Activated CD8-positive, alpha-beta memory T cell treated with anti-CD3 and anti-CD28 coated beads, Interleukin-2, amount 10 ng/mL, durations not matched to agents 7 days and 5 days (primary cell): ENCODE measurements at regions not wholly inside any gene's neighbourhood (a gene's known extent, or its start where the extent isn't known, plus 50 kb on each side); places are given as distances from the start of the nearest gene placed in this dataset.

Experiments
- ATAC-seq: fragments of 150-1000 bp; cut with Tn5 transposase; one replicate; pipeline ENCODE4 v1.10.0; 2021; ENCODE audit warnings: moderate library complexity
- CTCF ChIA-PET: fragments of 350-600 bp; sonication (Branson Sonifier 250); formaldehyde crosslinking; loops from one replicate; lab custom pipeline; 2021; ENCODE audit warnings: antibody characterized with exemption; lab: Charles Lee
- DNase-seq: peaks from one replicate; pipeline ENCODE4 v3.0.0-alpha.2; 2020
- H3K27ac Mint-ChIP-seq: one replicate; pipeline ENCODE4 v1.8.0; 2021; ENCODE audit warnings: mild to moderate bottlenecking, mixed read lengths
- H3K27me3 Mint-ChIP-seq: one replicate; pipeline ENCODE4 v1.8.0; 2021; ENCODE audit warnings: mixed read lengths
- H3K36me3 Mint-ChIP-seq: one replicate; pipeline ENCODE4 v1.8.0; 2021; ENCODE audit warnings: mild to moderate bottlenecking, mixed read lengths
- H3K4me1 Mint-ChIP-seq: one replicate; pipeline ENCODE4 v1.8.0; 2021; ENCODE audit warnings: mixed read lengths
- H3K4me3 Mint-ChIP-seq: one replicate; pipeline ENCODE4 v1.8.0; 2021; ENCODE audit warnings: mild to moderate bottlenecking, moderate library complexity, mixed read lengths
- H3K9me3 Mint-ChIP-seq: one replicate; pipeline ENCODE4 v1.8.0; 2022; ENCODE audit warnings: low read depth, mixed read lengths

GRCh38 chr3:144317961-144318360 lies 346.3 kb downstream of the DIPK2A start:
- CTCF ChIA-PET: no interaction called here
- H3K4me3 Mint-ChIP-seq: no peak overlapping the region
- H3K9me3 Mint-ChIP-seq: no peaks in the 10 kb centered on the region
- ATAC-seq: no peak
- no peaks in the 10 kb centered on the region for H3K27me3 Mint-ChIP-seq
- H3K4me1 Mint-ChIP-seq: no peaks in the 10 kb centered on the region
- H3K36me3 Mint-ChIP-seq: no peaks in the 10 kb centered on the region
- H3K27ac Mint-ChIP-seq: no peak overlapping the region
- no peak for DNase-seq

GRCh38 chr3:144324076-144324475 lies 352.5 kb downstream of the DIPK2A start:
- Mint-ChIP-seq H3K4me1 (no peaks in the 10 kb centered on the region), H3K4me3 (no peak overlapping the region), H3K36me3 (no peaks in the 10 kb centered on the region), H3K27ac (no peak overlapping the region), H3K9me3 (peaks cover 2% of the 10 kb centered on the region), H3K27me3 (no peaks in the 10 kb centered on the region)
- no peak for DNase-seq
- CTCF ChIA-PET: no interaction called here
- ATAC-seq: no peak

DNA sequence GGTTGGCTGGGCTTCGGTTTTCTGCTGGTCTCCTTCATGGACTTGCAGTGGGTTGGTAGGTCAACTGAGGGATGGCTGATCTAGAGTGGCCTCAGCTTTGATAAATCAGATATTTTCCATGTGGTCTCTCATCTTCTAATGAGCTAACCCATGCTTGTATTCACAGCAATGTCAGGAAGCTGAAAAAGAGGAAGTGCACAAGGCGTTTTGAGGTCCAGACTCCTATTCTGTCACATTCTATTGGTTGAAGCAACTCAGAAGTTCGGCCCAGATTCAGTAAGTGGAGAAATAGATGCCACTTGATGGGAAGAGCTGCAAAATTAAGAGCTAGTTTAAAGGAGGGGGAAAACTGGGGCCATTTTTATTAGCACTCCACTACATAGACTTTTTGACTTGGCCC lies 361.2 kb downstream of the DIPK2A start:
- Mint-ChIP-seq H3K27me3 (no peaks in the 10 kb centered on the region), H3K4me3 (no peak overlapping the region), H3K36me3 (no peaks in the 10 kb centered on the region), H3K27ac (no peak overlapping the region), H3K9me3 (peaks cover 2% of the 10 kb centered on the region), H3K4me1 (no peaks in the 10 kb centered on the region)
- CTCF ChIA-PET: interaction anchor here (0.7 to 0.8 kb wide), 2 partner anchors 9 to 361 kb away, joined by 3 to 4 read pairs; partner anchors contain the start of gene DIPK2A
- ATAC-seq (no peak), DNase-seq (no peak)

DNA sequence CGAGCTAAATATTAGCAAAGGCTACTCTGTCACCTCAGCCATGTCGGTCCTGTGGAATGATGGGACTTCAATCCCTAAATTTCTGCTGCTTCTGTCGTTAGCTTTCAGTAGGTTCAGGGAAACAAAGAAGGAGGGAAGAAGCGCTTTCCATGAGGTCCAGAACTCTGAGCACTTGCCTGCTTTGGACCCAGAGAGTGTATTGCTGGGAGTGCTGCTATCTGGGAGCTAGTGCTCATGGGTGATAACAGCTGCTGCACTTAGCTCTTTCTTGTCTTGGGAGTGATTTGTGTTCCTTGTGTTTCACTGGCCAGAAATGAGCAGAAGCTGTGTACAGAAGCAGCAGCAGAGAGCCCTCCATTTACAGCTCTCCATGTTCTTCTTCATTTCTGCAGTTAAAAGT lies 369.8 kb downstream of the DIPK2A start:
- Mint-ChIP-seq H3K9me3 (no peaks in the 10 kb centered on the region), H3K36me3 (no peaks in the 10 kb centered on the region), H3K4me1 (no peaks in the 10 kb centered on the region), H3K4me3 (no peak overlapping the region), H3K27ac (no peak overlapping the region), H3K27me3 (no peaks in the 10 kb centered on the region)
- ATAC-seq: no peak
- CTCF ChIA-PET: interaction anchor here (0.9 kb wide), 1 partner anchor 9 kb away, joined by 3 read pairs; no protein-coding TSS in a partner anchor
- DNase-seq: no peak

- Mint-ChIP-seq H3K4me3 (no peak overlapping the region), H3K27ac (no peak overlapping the region), H3K36me3 (no peaks in the 10 kb centered on the region), H3K27me3 (no peaks in the 10 kb centered on the region), H3K4me1 (no peaks in the 10 kb centered on the region), H3K9me3 (no peaks in the 10 kb centered on the region)
- ATAC-seq: no peak
- CTCF ChIA-PET: no interaction called here
- no peak for DNase-seq
Measured at GRCh38 chr3:144343343-144343742, 371.7 kb downstream of the DIPK2A start.

GRCh38 chr3:144343777-144344176 lies 372.2 kb downstream of the DIPK2A start:
- H3K27me3 Mint-ChIP-seq: no peaks in the 10 kb centered on the region
- H3K27ac Mint-ChIP-seq: no peak overlapping the region
- no peaks in the 10 kb centered on the region for H3K9me3 Mint-ChIP-seq
- CTCF ChIA-PET: no interaction called here
- no peaks in the 10 kb centered on the region for H3K4me1 Mint-ChIP-seq
- ATAC-seq (no peak), DNase-seq (no peak)
- no peak overlapping the region for H3K4me3 Mint-ChIP-seq
- no peaks in the 10 kb centered on the region for H3K36me3 Mint-ChIP-seq

DNA sequence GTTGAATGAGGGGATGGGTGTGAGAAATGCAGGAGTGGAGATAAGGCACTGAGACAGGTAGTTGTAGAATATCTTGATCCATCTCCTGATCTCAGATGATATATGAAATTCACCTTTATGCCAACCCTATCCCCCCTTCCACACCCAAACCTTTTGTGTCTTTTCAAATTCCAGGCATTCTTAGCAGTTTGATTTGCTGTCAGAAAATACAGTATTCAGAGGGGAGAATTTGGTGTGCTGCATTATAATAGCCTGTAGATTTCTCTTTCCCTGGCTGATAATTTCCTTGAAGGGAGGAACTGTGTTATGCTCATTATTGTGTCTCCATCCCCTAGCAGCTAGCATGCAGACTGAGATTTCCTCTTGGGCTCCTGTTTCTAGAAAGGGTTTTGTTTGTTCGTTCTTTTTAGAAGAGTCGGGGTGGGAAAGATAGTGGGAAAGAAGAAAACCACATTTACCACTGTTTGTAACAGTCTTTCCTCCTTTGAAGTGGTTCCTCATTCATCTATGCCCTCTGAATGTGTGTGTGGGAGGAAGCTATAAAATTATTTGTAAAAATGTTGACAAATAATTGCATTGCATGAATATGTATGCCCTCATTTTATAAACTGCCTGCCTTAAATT lies 373.4 kb downstream of the DIPK2A start:
- DNase-seq (no peak), ATAC-seq (no peak)
- no peak overlapping the region for H3K27ac Mint-ChIP-seq
- CTCF ChIA-PET: no interaction called here
- H3K27me3 Mint-ChIP-seq: no peaks in the 10 kb centered on the region
- no peaks in the 10 kb centered on the region for H3K36me3 Mint-ChIP-seq
- H3K4me1 Mint-ChIP-seq: no peaks in the 10 kb centered on the region
- H3K4me3 Mint-ChIP-seq: no peak overlapping the region
- no peaks in the 10 kb centered on the region for H3K9me3 Mint-ChIP-seq

DNA sequence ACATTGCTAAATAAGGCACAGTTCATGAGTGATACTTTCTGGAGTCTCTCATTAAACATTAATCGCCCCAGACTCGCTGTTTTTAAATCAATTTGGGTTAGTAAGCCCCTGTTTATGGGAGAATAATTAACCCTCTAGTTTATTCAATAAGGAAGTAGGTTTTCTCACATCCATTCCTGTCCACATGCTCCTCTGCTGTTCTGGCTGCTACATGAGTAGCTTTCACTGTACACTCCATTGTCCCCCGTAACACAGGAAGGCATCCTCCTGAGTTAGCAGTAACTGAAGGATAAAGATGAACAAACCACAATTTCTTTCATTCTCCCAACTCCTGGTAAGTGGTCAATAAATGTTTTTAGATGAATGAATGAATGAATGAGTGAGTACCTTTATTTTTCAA lies 378.5 kb downstream of the DIPK2A start:
- Mint-ChIP-seq H3K4me1 (no peaks in the 10 kb centered on the region), H3K27me3 (no peaks in the 10 kb centered on the region), H3K36me3 (no peaks in the 10 kb centered on the region), H3K27ac (no peak overlapping the region), H3K4me3 (no peak overlapping the region), H3K9me3 (no peaks in the 10 kb centered on the region)
- CTCF ChIA-PET: no interaction called here
- no peak for DNase-seq
- no peak for ATAC-seq

GRCh38 chr3:144351011-144351410 lies 379.4 kb downstream of the DIPK2A start:
- CTCF ChIA-PET: no interaction called here
- Mint-ChIP-seq H3K9me3 (no peaks in the 10 kb centered on the region), H3K4me1 (no peaks in the 10 kb centered on the region)

GRCh38 chr3:144351773-144352365 lies 380.2 kb downstream of the DIPK2A start:
- ATAC-seq (no peak), DNase-seq (no peak)
- CTCF ChIA-PET: no interaction called here
- Mint-ChIP-seq H3K27ac (no peak overlapping the region), H3K4me1 (no peaks in the 10 kb centered on the region), H3K27me3 (no peaks in the 10 kb centered on the region), H3K36me3 (no peaks in the 10 kb centered on the region), H3K9me3 (no peaks in the 10 kb centered on the region), H3K4me3 (no peak overlapping the region)

More at GRCh38 chr3:144351011-144351410, 379.4 kb downstream of the DIPK2A start:
- Mint-ChIP-seq H3K36me3 (no peaks in the 10 kb centered on the region), H3K27me3 (no peaks in the 10 kb centered on the region), H3K4me3 (no peak overlapping the region), H3K27ac (no peak overlapping the region)
- DNase-seq (no peak), ATAC-seq (no peak)

GRCh38 chr3:144358191-144358590 lies 386.6 kb downstream of the DIPK2A start:
- Mint-ChIP-seq H3K36me3 (no peaks in the 10 kb centered on the region), H3K27ac (no peak overlapping the region), H3K27me3 (no peaks in the 10 kb centered on the region), H3K4me1 (no peaks in the 10 kb centered on the region), H3K4me3 (no peak overlapping the region), H3K9me3 (no peaks in the 10 kb centered on the region)
- ATAC-seq (no peak), DNase-seq (no peak)
- CTCF ChIA-PET: no interaction called here

- Mint-ChIP-seq H3K4me3 (no peak overlapping the region), H3K27me3 (no peaks in the 10 kb centered on the region), H3K36me3 (no peaks in the 10 kb centered on the region), H3K9me3 (peaks cover 3% of the 10 kb centered on the region), H3K4me1 (no peaks in the 10 kb centered on the region), H3K27ac (no peak overlapping the region)
- CTCF ChIA-PET: no interaction called here
- DNase-seq: no peak
- ATAC-seq: no peak
Measured at GRCh38 chr3:144361002-144361401, 389.4 kb downstream of the DIPK2A start.

DNA sequence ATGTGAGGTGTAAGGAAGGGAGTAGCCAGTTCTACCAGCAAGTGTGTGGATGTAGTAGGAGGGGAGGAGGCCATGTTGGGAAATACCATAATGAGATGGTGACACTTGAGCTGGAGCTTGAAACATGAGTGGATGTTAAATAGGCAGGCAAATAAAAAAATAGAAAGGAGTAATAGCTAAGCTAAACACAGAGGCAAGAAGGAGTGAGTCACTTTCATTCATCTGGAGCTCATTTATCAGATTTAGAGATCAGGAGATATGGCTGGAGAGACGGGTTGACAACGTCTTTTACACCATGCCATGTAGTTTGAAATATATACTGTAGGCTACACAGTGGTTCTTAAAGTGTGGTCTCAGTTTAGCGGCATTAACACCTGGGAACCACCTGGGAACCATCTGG lies 390.5 kb downstream of the DIPK2A start:
- no peaks in the 10 kb centered on the region for H3K4me1 Mint-ChIP-seq
- no peaks in the 10 kb centered on the region for H3K27me3 Mint-ChIP-seq
- H3K27ac Mint-ChIP-seq: no peak overlapping the region
- ATAC-seq: no peak
- CTCF ChIA-PET: no interaction called here
- peaks cover 5% of the 10 kb centered on the region for H3K9me3 Mint-ChIP-seq
- no peaks in the 10 kb centered on the region for H3K36me3 Mint-ChIP-seq
- DNase-seq: no peak
- no peak overlapping the region for H3K4me3 Mint-ChIP-seq

- Mint-ChIP-seq H3K9me3 (peaks cover 11% of the 10 kb centered on the region), H3K27me3 (no peaks in the 10 kb centered on the region), H3K27ac (no peak overlapping the region), H3K4me1 (no peaks in the 10 kb centered on the region), H3K36me3 (no peaks in the 10 kb centered on the region), H3K4me3 (no peak overlapping the region)
- ATAC-seq: no peak
- CTCF ChIA-PET: no interaction called here
- DNase-seq: no peak
Measured at GRCh38 chr3:144363856-144364255, 392.2 kb downstream of the DIPK2A start.
